ENCODE measurements at regions not wholly inside any gene's neighbourhood (a gene's known extent, or its start where the extent isn't known, plus 50 kb on each side); places are given as distances from the start of the nearest gene placed in this dataset.
"Not testable (repeated sequence)": the region's sequence is repeated elsewhere in the genome, so short reads cannot be mapped to it uniquely, and the experiment has no call there.

- DNase-seq = no peak
These were observed 148.0 kb upstream of the SLC6A11 start for GRCh38 chr3:10667901-10668476.

- no peak for DNase-seq
These were observed 146.5 kb upstream of the SLC6A11 start for GRCh38 chr3:10669490-10670048.

- DNase-seq = no peak
These were observed 143.6 kb upstream of the SLC6A11 start for GRCh38 chr3:10672422-10672821.

GRCh38 chr3:10674578-10674977 lies 141.4 kb upstream of the SLC6A11 start:
- DNase-seq = no peak

- DNase-seq = no peak
These were observed 139.1 kb upstream of the SLC6A11 start for GRCh38 chr3:10676905-10677304.

- no peak for DNase-seq
These were observed 137.1 kb upstream of the SLC6A11 start for GRCh38 chr3:10678796-10679376.

GRCh38 chr3:10680796-10681195 lies 135.2 kb upstream of the SLC6A11 start:
- no peak for DNase-seq

GRCh38 chr3:10682692-10683091 lies 133.3 kb upstream of the SLC6A11 start:
- DNase-seq = no peak

GRCh38 chr3:10683106-10683505 lies 132.9 kb upstream of the SLC6A11 start:
- DNase-seq = no peak

GRCh38 chr3:10688126-10688525 lies 127.9 kb upstream of the SLC6A11 start:
- DNase-seq = no peak

- no peak for DNase-seq
These were observed 127.4 kb upstream of the SLC6A11 start for GRCh38 chr3:10688548-10689172.

GRCh38 chr3:10692039-10692622 lies 123.9 kb upstream of the SLC6A11 start:
- DNase-seq = no peak

- DNase-seq = no peak
These were observed 122.6 kb upstream of the SLC6A11 start for GRCh38 chr3:10693457-10693856.

GRCh38 chr3:10694179-10694578 lies 121.8 kb upstream of the SLC6A11 start:
- DNase-seq = no peak

- DNase-seq = not testable (repeated sequence)
These were observed 120.8 kb upstream of the SLC6A11 start for GRCh38 chr3:10695186-10695585.

GRCh38 chr3:10695595-10696285 lies 120.3 kb upstream of the SLC6A11 start:
- no peak for DNase-seq

GRCh38 chr3:10697918-10698317 lies 118.1 kb upstream of the SLC6A11 start:
- DNase-seq = no peak

- no peak for DNase-seq
These were observed 115.2 kb upstream of the SLC6A11 start for GRCh38 chr3:10700821-10701220.

- no peak for DNase-seq
These were observed 112.9 kb upstream of the SLC6A11 start for GRCh38 chr3:10702961-10703740.

GRCh38 chr3:10703875-10704274 lies 112.2 kb upstream of the SLC6A11 start:
- DNase-seq = no peak

- DNase-seq = no peak
These were observed 109.8 kb upstream of the SLC6A11 start for GRCh38 chr3:10706156-10706739.
